ENCODE measurements at regions not wholly inside any gene's neighbourhood (a gene's known extent, or its start where the extent isn't known, plus 50 kb on each side); places are given as distances from the start of the nearest gene placed in this dataset.

- POLR2A ChIA-PET: no interaction called here
- no peak for DNase-seq (ENCODE audit: extremely low spot score)
- TF ChIP-seq CTCF (IDR thresholded peaks at IDR 0.05; ENCODE audit: control extremely low read depth, extremely low read depth, low read depth, missing control alignments): no peak
- CTCF ChIA-PET: interaction anchor here (0.7 to 1.7 kb wide), 4 partner anchors 9 to 39 kb away, joined by 3 to 5 read pairs (median 4); no protein-coding TSS in a partner anchor
These were observed 360.4 kb upstream of the NR5A2 start for GRCh38 chr1:199667089-199667488.

- TF ChIP-seq CTCF (IDR thresholded peaks at IDR 0.05; ENCODE audit: control extremely low read depth, extremely low read depth, low read depth, missing control alignments): no peak
- CTCF ChIA-PET: interaction anchor here (0.8 kb wide), 1 partner anchor 13 kb away, joined by 3 read pairs; no protein-coding TSS in a partner anchor
- no peak for DNase-seq (ENCODE audit: extremely low spot score)
- POLR2A ChIA-PET: no interaction called here
These were observed 357.6 kb upstream of the NR5A2 start for GRCh38 chr1:199669916-199670315.

- DNase-seq (ENCODE audit: extremely low spot score): no peak
- POLR2A ChIA-PET: no interaction called here
- no peak for TF ChIP-seq CTCF (IDR thresholded peaks at IDR 0.05; ENCODE audit: control extremely low read depth, extremely low read depth, low read depth, missing control alignments)
- CTCF ChIA-PET: no interaction called here
These were observed 355.8 kb upstream of the NR5A2 start for GRCh38 chr1:199671684-199672083.

GRCh38 chr1:199675937-199676336, 351.6 kb upstream of the NR5A2 start:
- POLR2A ChIA-PET: no interaction called here
- CTCF ChIA-PET: interaction anchor here (0.9 to 1.4 kb wide), 3 partner anchors 9 to 13 kb away, joined by 3 read pairs; no protein-coding TSS in a partner anchor
- DNase-seq (ENCODE audit: extremely low spot score): no peak
- TF ChIP-seq CTCF (IDR thresholded peaks at IDR 0.05; ENCODE audit: control extremely low read depth, extremely low read depth, low read depth, missing control alignments): no peak

GRCh38 chr1:199678771-199679170, 348.7 kb upstream of the NR5A2 start:
- ChIA-PET CTCF (interaction anchor here (1.3 kb wide), 1 partner anchor 12 kb away, joined by 5 read pairs; no protein-coding TSS in a partner anchor), POLR2A (no interaction called here)
- no peak for TF ChIP-seq CTCF (IDR thresholded peaks at IDR 0.05; ENCODE audit: control extremely low read depth, extremely low read depth, low read depth, missing control alignments)
- DNase-seq (ENCODE audit: extremely low spot score): no peak

- CTCF ChIA-PET: no interaction called here
- DNase-seq (ENCODE audit: extremely low spot score): no peak
- POLR2A ChIA-PET: no interaction called here
- no peak for TF ChIP-seq CTCF (IDR thresholded peaks at IDR 0.05; ENCODE audit: control extremely low read depth, extremely low read depth, low read depth, missing control alignments)
These were observed 345.4 kb upstream of the NR5A2 start for GRCh38 chr1:199682081-199682480.
